Left lung (tissue), 4 donors: ENCODE measurements at regions not wholly inside any gene's neighbourhood (a gene's known extent, or its start where the extent isn't known, plus 50 kb on each side); places are given as distances from the start of the nearest gene placed in this dataset.

Source experiments
- ATAC-seq: fragments of 200-7000 bp; cut with Tn5 transposase; one replicate; pipeline ENCODE4 v1.9.1; 2020; ENCODE audit warnings: moderate library complexity
- DNase-seq, 4 donors: peaks; one replicate each; pipeline ENCODE4 v3.0.0-alpha.2; 2013 to 2020
- H3K27ac ChIP-seq, 2 donors: fragments of 200-600 bp; sonication (generic) in 1 of 2; one replicate each; pipeline versions ENCODE4 v1.5.0 to v1.8.0; 2020 to 2021
- H3K27me3 ChIP-seq, 2 donors: fragments of 200-600 bp; sonication (generic) in 1 of 2; one replicate each; pipeline versions ENCODE4 v1.5.0 to v1.8.0; 2020 to 2021
- H3K36me3 ChIP-seq, 2 donors: fragments of 200-600 bp; sonication (generic) in 1 of 2; one replicate each; pipeline versions ENCODE4 v1.5.0 to v1.8.0; 2020 to 2021
- H3K4me1 ChIP-seq, 2 donors: fragments of 200-600 bp; one replicate each; pipeline ENCODE4 v1.8.0; 2021
- H3K4me3 ChIP-seq, 2 donors: fragments of 200-600 bp; sonication (generic) in 1 of 2; one replicate each; pipeline versions ENCODE4 v1.5.0 to v1.8.0; 2020 to 2021; ENCODE audit warnings: mild to moderate bottlenecking in 1 of 2
- H3K9me3 ChIP-seq, 2 donors: fragments of 200-600 bp; sonication (generic) in 1 of 2; one replicate each; pipeline versions ENCODE4 v1.5.0 to v1.8.0; 2020 to 2021
- intact Hi-C, 2 donors: fragments of 100-400 bp; cut with DNase I; formaldehyde crosslinking; loops; one replicate each; pipeline versions ENCODE4 v1.11.2 to v1.14.2; 2022
- TF ChIP-seq, protein P1 (sequence below), 2 donors: fragments of 200-600 bp; sonication (generic) in 1 of 2; IDR thresholded peaks; one replicate each; pipeline versions ENCODE4 v1.5.0 to v1.8.0; 2021; ENCODE audit warnings: antibody characterized with exemption in 2 of 2
- donor health status: DM: no; HTN: yes; CAD: no.
- donor health status: DM: no; HTN: no; CAD: no.

- DNase-seq (peak in 2 of 4 donors; percentile 39 to 51), ATAC-seq (peak; percentile 66)
- no peaks in the 10 kb centered on the region for H3K36me3 ChIP-seq
- H3K4me3 ChIP-seq: no peak overlapping the region
- H3K9me3 ChIP-seq: no peaks in the 10 kb centered on the region
- intact Hi-C loops: no loop called here
- H3K27me3 ChIP-seq: peaks cover 0 to 5% of the 10 kb centered on the region in 2 donors
- TF ChIP-seq, protein P1, sequence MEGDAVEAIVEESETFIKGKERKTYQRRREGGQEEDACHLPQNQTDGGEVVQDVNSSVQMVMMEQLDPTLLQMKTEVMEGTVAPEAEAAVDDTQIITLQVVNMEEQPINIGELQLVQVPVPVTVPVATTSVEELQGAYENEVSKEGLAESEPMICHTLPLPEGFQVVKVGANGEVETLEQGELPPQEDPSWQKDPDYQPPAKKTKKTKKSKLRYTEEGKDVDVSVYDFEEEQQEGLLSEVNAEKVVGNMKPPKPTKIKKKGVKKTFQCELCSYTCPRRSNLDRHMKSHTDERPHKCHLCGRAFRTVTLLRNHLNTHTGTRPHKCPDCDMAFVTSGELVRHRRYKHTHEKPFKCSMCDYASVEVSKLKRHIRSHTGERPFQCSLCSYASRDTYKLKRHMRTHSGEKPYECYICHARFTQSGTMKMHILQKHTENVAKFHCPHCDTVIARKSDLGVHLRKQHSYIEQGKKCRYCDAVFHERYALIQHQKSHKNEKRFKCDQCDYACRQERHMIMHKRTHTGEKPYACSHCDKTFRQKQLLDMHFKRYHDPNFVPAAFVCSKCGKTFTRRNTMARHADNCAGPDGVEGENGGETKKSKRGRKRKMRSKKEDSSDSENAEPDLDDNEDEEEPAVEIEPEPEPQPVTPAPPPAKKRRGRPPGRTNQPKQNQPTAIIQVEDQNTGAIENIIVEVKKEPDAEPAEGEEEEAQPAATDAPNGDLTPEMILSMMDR (IDR thresholded peaks at IDR 0.05): no peak
- H3K4me1 ChIP-seq: no peaks in the 10 kb centered on the region
- peak overlapping the region in 1 of 2 donors; percentile 65 for H3K27ac ChIP-seq
These were observed 225.2 kb downstream of the GAS1 start for GRCh38 chr9:86721843-86722705.

DNA sequence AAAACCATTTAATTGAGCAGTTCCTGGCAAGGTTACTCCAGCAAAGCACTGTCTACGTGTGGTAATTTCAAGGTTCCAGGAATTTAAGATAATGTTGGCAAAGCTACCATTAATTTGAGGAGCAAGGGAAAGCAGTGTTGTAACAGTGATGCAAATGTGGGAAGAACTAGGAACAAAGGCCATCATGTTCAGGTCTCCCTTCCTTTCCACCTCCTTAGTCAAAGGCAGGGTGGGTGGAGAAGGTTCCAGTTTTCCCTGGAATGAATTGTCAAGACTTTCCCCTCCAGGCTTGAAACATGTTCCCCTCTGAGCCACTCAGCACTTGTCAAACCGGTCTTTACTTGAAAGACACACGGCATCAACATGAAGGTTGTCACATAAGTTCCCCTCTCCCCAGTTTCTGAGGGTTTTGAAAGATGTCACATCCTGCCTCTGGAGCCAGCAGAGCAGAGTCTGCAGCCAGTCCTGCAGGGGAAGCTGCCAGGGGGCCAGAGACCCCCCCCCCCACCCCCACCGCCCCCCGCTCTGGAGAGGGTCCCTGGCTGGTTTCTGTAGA, 226.0 kb downstream of the GAS1 start:
- DNase-seq: no peak
- H3K27ac ChIP-seq: peak overlapping the region in 1 of 2 donors; percentile 65
- H3K4me3 ChIP-seq: no peak overlapping the region
- intact Hi-C loops: no loop called here
- no peak for ATAC-seq
- H3K4me1 ChIP-seq: no peaks in the 10 kb centered on the region
- H3K27me3 ChIP-seq: peaks cover 0 to 5% of the 10 kb centered on the region in 2 donors
- no peaks in the 10 kb centered on the region for H3K9me3 ChIP-seq
- no peaks in the 10 kb centered on the region for H3K36me3 ChIP-seq
- TF ChIP-seq, protein P1 (IDR thresholded peaks at IDR 0.05): no peak

DNA sequence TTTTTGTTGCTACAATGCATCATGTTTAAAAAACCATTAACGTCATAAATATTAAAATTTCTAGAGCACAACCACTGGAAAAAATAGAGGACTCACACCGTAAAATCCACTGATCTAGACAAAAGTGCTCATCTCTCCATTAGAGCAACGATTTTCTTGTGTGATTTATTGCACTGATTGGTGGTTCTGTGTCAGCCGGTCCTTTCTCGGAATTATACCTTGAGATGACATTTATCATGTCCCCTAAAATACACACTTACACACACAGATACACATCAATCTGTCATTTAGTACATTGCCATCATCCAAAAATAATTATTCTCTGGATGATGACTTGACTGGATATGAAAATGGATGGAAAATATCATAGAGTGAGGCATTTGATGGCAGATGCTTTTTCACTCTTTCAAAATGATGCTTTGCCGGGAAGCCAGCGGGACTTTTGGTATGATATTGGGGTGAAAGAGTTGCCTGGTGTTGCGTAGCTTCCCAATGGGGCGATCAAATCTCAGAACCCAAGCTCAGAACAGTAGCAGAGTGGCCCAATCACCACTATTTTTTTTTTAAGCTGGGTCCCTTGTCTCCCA, 226.6 kb downstream of the GAS1 start:
- Histone ChIP-seq H3K4me3 (no peak overlapping the region), H3K9me3 (no peaks in the 10 kb centered on the region), H3K27ac (no peak overlapping the region), H3K4me1 (no peaks in the 10 kb centered on the region), H3K36me3 (no peaks in the 10 kb centered on the region), H3K27me3 (peaks cover 0 to 5% of the 10 kb centered on the region in 2 donors)
- TF ChIP-seq, protein P1 (IDR thresholded peaks at IDR 0.05): no peak
- DNase-seq (no peak), ATAC-seq (no peak)
- intact Hi-C loops: no loop called here

- no peak for ATAC-seq
- Histone ChIP-seq H3K4me1 (no peaks in the 10 kb centered on the region), H3K27ac (no peak overlapping the region), H3K27me3 (peaks cover 0 to 5% of the 10 kb centered on the region in 2 donors), H3K9me3 (no peaks in the 10 kb centered on the region), H3K36me3 (no peaks in the 10 kb centered on the region), H3K4me3 (no peak overlapping the region)
- intact Hi-C loops: no loop called here
- DNase-seq: no peak
- TF ChIP-seq, protein P1 (IDR thresholded peaks at IDR 0.05): no peak
These were observed 228.8 kb downstream of the GAS1 start for GRCh38 chr9:86718388-86719049.
